ENCODE measurements at regions not wholly inside any gene's neighbourhood (a gene's known extent, or its start where the extent isn't known, plus 50 kb on each side); places are given as distances from the start of the nearest gene placed in this dataset.

DNA sequence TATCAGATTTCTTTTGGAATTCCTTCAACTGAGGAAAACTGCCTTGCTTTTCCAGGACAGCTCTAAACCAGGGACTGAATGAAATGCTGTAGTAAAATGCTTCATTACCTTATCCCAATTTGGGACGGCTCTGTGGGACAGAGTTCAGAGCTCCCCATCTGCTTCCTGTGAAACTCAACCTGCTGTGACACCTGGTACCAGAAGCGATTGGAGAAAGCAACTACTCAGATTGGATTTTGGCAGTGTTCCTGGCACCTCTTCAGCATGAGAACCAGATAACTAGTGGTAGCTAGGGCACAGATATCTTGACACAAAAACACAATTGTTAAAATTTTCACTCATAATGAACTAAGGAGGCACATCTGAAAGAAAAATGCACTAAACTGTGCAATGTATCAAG, 539.1 kb downstream of the SI start:
- no peak for DNase-seq

DNA sequence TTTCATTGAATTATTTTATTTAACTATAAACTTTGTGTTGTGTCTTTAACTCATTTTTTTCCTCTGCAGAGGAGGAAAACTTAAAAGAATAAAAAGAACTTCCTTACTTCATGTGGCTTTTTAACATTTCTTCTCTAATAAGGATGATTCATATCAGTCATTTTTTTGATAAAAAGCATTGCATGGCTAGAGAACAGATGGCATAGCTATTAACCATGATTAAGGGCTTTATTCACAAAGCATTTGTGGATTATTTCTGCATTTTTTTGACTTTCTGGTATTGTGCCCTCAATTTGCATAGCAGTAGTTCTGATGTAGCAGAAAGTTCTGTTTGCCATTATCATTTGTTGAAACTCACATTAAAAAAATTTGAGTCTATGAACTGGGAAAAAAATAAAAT, 540.8 kb downstream of the SI start:
- DNase-seq = no peak

DNA sequence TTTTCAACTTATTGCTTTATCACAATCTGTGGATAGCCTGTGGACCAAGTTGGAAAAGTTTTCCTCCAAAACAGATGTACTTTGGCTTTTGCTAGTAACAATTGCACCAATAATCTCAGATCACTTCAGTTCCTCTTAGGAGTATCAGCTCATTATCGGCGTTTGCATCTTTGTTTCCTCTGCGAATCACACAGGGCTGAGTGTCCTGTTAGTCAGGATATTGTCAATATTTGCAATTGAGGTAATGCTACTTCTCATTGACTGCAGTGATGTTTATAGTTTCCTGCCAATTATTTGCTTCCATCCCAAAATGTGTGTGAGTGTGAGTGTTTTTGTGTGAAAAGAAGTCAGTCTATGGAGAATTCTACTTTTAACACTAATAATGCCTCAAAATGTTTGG, 545.0 kb downstream of the SI start:
- no peak for DNase-seq

DNA sequence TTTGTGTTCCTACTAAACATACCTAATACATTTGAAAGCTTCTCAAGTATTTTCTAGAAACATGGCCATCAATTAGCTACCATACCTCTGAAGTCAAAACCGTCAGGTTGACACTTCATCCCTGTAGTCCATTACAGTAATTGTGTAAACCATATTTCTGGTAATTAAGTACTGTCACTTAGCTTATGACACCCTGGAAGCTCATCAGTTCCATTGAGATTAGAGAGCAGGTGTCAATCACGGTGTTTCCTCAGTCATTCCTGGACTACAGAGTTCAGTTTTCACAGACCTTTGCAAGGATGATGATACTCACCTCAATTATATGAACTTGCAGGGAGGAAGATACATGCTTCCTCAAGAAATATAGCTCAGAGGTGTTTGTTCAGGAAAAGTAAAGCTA, 552.0 kb downstream of the SI start:
- no peak for DNase-seq

DNA sequence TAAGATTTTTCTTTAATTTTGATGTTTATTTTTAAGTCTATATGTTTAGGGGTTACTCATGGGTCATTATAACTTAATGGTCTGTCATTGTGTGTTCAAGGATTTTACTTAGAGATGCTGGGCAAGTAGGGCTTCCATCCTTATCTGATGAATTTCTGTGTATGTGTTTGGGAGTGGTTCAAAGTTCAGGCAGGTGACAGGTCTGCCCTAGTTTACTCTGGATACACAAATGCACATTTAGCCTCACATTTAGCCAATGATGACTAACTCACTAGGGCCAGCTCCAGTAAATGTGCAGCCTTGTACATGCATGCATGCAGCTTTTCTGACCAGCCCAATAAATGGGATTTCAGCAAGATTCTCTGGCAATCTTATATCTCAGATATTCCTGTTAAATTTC, 554.1 kb downstream of the SI start:
- no peak for DNase-seq

DNA sequence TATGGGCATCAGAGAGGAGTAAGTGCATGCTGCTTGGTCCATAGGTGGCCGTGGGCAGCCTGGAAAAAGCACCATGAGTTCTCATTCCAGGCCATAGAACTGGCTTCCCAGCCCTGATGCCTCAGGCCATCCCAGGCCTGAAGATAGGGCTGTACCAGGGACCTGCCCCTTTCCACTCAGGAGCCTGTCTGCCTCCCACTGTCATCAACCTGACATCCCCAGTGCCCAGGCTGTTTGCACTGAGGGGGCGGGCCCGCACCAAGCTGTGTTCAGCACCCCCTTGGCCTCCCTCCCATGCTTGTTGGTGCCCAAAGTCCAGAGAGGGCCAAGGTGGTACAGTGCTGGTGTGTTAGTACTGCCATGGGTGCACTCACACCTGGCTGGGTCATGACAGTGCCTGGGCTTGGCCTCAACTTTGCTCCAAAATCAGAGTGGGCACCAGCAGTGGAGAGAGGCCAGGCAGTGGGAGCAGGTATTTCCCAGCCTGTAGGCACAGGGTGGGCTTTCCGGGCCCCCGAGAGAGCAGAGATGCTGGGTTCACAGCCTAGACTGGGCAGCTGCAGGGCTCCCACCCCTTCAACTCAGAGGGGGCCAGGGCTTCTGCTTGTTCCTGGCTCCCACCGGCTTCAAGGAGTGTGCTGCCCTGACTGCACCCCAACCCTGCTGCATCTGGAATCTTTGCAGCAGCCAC, 556.1 kb downstream of the SI start:
- DNase-seq = no peak

DNA sequence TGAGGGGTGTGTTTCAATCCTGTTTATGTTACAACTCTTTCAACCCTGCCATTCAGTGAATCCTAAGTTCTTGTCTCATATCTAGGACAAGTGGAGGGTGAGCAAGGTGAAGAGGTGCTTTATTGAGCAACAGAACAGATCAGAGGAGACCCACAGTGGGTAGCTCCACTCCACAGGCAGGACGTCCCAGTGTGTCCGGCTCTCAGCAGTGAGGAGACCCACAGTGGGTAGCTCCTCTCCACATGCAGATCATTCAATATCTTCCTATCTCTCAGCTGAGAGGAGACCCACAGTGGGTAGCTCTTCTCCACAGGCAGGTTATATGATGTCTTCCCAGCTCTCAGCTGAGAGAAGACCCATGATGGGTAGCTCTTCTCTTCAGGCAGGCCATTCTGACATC, 556.7 kb downstream of the SI start:
- no peak for DNase-seq

DNA sequence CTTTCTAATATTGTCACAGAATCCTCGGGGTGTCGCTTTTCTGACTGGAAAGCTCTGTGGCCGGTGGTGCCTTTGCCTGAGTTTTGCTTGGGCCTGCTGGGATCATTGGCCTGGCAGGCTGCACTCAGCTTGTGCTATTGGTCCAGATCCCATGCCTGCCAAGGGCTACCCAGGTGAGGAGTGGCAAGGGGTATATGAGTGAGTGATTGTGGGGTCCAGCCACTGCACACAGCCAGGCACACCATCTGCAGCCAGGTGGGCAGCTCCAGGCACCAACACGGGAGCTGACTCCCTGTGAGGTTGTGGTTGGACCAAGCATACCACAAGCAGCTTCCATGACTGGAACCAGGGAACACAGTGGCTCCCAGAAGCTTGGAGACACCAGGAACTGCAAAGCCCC, 557.2 kb downstream of the SI start:
- DNase-seq = no peak

DNA sequence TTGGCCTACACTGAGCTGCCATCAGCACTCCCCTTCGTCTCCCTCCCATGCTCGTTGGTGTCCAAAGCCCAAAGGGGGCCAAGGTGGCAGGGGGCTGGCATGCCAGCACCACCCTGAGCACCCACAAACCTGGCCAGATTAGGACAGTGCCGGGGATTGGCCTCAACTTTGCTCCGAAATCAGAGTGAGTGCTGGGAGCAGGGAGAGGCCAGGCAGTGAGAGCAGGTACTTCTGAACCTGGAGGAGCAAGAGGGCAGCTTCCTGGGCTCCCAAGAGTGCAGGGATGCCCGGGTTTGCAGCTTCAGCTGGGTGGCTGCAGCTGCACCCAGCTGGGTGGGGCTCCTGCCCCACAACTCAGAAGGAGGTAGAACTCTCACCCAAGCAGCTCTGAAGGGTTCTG, 563.0 kb downstream of the SI start:
- no peak for DNase-seq

DNA sequence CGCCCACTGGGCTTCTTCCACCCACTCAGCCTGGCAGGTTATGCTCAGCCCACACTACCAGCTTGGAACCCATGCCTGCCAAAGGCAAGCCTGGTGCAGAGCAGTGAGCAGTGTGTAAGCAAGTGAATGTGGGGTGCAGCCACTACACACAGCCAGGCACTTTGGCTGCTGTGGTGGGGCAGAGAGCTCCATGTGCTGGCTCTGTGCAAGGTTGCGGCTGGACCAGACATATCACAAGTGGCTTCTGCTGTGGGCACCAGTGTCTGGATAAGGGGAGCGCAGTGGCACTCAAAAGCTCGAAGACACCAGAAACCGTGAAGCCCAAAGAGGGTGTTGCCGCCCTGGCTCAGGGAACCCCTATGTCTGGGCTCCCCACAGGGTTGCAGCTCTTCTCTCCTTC, 563.7 kb downstream of the SI start:
- no peak for DNase-seq

DNA sequence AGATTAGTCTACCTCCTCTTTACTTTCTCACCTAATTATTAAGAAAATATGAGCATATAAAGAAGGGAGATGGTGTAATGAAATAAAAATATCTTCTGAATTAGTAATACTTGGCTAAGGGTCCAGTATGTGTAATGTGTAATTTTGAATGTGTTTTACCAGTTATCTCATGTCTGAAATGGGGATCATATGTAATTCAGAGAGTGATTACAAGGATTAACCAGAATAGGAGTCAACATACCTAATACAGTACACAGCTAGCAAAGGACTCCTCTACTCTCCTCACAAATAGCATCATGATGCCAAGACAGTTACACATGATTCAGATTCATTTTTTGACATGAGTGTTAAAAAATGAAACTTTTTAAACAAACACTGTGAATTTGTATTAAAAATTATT, 570.4 kb downstream of the SI start:
- DNase-seq = no peak

DNA sequence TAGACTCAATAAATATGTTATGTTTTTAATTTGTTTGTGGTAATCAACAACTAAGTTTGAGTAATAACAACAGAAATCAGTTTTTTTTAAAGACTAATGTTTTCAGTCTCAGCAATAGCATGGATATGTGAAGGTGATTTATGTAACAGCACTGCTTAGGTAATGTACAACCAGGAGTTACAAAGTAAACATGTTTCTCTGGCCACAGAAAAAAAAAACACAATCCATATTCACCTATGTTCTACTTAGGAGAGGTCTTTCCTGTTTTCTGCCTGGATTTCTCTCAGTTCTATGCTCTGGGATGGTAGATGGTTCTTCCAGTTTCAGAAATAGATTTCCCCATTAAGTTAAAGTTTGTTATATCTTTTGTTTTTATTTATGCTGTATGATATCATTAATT, 579.4 kb downstream of the SI start:
- no peak for DNase-seq

DNA sequence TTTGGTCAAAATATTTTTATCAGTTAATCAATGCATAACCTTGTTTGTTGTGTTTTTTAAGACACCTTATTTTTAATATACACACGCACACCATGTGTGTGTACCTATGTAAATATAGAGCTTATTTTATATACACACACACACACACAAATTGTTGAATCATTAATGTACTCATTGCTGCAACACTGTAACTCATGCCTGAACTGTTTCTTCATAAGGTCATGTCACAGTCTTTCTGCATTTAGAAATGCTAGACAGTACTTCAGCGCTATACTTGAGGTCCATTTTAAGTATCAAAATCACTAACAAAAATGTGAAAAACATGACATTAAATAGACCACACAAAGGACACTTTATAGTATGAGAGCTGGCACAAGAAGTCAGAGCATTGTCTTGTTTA, 589.4 kb downstream of the SI start:
- no peak for DNase-seq

DNA sequence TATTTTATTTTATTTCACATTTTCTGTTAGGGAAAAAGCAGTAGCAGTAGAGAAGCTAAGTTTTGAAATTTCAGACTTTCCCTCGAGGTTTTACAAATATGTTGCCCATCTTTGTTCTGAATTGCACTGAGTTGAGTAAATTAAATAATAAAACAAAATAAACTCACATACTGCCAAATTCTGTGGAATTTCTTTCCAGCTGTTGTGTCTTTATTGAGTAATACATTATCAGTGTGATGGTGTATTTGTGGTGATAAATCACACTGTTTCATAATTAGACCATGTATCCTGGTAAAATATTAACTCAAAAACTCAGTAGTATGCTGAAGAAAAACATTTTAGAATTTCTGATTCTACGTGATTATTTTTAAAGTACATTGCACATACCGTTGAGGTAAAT, 592.1 kb downstream of the SI start:
- no peak for DNase-seq

DNA sequence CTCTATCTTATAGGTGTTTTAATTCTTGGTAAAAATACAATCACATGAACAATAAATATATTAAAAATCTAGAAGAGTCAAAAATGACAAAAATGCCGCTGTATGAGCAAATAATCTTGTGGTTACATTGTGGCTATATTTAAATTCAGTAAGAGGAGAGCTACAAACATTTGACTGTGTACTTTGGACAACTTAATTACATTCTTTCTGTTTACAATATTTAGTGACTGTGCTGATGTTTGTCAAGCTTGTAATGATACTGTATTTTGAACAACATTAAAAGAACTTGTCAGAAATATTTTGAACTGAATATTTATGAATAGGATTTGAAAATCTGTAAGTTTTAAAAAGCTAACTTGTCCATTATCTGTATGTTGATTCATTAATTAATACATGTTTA, 598.3 kb downstream of the SI start:
- no peak for DNase-seq

DNA sequence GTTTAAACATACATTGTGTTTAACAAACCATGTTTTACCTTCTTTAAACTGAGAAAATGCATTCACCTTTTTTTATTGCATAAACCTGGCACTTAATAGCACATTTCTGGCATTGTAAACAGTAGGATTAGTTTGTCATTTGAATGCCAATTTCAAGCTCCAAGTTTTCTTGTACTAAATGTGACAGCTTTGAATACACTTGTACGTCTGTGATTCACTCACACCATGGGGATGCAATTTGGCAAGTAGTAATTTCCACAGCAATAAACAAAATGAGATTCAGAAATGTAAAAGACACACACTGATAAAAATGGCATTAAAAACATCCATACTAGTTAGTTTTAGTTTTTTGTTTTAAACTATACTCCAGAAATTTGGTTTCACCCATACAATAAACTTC, 598.9 kb downstream of the SI start:
- no peak for DNase-seq

DNA sequence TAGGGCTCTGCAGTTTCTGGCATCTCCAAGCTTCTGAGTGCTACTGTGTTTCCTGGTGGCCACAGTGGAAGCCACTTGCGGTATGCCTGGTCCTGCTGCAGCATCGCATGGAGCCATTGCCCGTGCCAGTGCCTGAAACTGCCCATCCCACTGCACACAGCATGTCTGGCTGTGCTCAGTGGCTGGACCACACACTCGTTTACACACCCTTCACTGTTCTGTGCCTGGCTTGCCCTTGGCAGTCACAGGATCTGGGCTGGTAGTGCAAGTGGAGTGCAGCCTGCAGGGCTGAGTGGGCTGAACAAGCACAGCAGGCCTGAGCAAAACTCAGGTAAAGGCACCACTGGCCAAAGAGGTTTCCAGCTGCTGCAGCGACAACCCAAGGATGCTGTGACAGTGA, 600.0 kb downstream of the SI start:
- DNase-seq = no peak

DNA sequence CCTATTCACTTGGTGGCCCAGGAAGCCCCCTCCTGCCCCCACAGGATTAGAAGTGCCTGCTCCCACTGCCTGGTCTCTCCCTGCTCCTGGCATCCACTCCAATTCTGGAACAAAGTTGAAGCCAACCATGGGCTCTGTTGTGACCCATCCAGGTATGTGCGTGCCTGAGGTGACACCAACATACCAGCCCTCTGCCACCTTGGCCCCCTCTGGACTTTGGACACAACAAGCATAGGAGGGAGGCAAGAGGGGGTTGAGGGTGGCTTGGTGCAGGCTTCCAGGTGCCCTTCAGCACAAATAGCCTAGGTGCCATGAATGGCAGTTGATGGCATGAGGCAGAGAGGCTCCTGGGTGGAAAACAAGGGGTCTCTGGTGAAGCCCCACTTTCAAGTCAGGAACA, 600.9 kb downstream of the SI start:
- DNase-seq = no peak

DNA sequence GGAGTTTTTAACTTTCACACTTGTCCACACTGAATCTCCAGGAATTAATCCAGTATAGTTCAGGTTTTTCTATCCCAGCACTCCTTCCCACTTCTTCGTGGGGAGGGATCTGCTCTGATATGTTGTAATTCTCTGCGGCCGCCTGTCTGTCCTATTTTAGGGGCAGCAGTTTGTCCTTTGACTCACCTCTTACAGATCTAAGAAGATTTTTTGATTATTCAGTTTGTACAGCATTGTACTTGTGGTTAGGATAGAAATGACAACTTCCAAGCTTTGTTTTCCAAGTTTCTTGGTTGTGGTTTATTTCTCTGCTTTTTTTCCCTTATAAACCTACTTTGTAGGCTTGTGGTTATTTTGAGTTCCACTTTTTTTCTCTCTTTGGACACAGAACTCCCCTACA, 601.7 kb downstream of the SI start:
- DNase-seq = no peak

DNA sequence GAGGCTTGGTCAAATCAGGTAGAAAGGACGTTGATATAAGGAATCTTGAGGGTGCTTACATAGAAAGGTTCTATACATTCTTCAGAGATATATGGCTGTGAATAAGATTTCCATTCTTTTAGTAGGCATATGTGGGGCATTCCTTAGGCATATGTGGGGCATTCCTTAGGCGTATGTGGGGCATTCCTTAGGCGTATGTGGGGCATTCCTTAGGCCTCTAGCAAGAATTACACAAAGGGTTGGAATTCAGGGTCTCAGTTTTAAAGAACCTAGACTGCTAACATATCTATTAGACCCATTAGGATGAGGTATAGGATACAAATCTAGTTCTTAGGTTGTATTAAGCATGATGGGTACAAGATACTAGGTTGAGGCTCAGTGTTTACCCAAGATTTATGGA, 607.8 kb downstream of the SI start:
- DNase-seq = no peak

DNA sequence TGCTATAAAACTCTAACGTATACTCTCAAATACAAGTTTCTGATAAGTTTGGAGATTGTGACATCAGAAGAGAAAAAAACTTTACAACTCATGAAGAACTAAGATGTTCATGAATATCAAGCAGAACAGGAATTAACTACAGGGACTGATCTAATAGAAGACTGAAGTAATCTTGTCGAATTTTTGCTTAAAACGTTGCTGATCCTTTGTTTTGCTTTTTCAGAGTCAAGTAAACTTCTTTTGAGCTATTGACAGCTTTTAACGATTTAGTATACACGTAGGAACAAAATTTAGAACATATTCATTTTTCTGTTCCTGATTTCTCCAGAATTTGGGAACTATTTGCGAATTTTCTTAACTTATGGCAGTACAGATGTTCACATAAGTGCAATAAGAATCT, 610.2 kb downstream of the SI start:
- DNase-seq = peak; percentile 29

DNA sequence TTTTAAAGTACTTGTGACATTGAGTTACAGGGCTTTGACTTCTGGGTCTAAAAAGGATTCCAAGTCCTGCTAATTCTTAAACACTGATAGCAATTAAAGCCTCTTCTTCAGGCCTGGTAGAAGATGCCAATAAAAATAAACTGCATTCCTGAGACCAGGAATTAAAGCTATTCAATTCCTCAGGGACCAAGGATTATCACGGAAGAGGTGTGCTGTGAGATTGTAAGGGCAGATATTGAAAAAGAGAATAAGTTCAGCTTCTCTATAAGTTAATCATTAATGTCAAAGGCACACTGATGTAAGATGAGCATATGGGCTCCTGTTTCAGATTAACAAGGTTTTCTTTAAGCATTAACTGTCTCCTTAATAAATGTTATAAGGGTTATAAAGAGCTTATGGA, 611.3 kb downstream of the SI start:
- no peak for DNase-seq

DNA sequence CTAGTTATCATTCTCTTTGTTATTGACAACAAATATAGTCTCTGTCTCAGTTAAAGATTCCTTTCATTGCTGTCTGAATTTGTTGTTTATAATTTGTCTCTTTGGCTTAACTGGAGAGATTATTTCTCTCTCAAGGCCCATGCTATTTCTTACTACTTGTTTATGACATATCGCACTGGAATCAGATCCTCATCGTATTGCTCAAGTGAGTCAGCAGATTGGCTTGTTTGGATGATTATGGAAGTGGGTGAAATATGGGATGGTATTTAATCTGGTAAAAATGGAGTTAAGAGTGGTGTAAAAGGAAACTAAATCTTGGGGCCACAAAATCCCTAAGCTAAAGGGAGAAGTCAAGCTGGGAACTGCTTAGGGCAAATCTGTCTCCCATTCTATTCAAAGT, 613.1 kb downstream of the SI start:
- DNase-seq = no peak

DNA sequence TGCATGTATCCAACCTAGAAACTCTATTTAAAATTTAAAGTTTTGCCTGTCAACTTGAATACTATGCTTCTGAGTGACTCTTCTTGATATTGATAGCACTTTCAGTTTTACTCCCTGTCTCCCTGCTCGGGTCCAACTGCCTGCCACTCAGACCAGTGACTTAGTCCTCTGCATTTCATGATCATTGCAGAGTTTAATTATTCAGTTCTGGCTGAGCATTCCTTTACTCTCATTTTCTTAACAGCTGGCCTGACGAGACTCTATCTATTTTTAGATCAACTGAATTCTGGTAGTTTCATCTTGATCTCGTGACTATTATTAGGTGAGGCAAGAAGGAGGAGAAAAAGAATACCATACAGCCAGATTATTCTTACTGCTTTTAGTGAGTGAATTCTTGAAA, 617.4 kb downstream of the SI start:
- peak; percentile 67 for DNase-seq

DNA sequence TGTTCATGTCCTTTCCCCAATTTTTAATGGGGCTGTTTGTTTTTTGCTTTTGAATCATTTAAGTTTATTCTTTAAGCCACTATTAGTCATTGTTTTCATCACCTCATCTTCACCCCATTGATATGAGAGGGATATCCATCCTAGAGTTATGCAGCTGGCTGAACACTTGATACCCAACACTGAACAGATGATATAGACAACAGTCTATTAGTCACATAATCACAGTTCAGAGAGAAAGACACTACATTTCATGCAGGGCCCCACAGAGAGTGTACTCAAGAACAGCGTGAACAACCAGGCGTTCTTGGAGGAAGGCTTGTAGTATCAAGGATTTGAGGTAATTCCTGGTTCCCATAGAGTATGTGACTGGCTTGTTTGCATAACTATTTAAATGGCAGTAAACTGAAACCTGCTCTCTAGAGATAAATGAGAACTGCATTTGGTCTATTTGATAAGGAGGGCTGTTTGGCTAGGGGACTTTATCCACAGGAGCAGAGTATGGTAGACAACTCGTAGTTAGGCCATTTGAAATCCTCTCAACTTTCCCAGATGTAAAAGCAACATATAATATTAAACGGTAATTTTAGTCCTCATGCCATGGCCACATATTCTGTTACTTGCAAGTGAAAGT, 618.7 kb downstream of the SI start:
- DNase-seq = peak; percentile 86
